ENCODE measurements at regions not wholly inside any gene's neighbourhood (a gene's known extent, or its start where the extent isn't known, plus 50 kb on each side); places are given as distances from the start of the nearest gene placed in this dataset.

DNA sequence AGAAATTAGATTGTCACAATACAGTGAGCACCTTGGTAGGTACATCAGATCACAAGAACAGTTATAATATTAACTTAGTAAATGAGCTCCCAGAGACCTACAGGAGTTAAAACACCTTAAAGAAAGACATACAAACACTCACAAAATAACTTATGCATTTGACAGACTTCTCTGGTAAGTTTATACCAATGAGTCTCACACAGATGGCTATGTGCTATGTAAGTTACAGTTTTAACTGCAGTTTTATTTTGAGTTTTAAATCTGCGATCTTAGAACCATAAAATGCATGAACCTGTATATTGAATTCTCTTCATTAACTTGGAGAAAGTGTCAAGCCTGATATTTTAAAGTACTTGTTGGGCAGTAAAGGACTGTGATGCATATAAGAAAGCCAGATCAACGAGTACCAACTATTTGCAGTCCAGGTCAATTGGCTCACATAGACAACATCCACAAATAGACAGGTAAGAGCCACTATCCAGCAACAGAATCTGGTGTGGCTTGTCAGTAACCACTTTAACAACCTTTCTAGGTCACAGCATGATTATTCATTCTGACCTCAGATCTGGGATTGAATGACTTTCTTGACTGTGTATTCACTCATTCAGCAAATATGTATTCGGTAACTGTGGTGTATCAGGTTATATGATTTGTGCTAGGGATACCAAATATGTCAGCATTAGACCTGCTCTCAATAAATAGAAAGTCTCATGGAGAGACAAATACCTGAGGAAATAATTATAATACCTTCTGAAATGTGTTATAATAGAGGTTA, 856.6 kb upstream of the MGAT4C start:
- H3K36me3 ChIP-seq, result no peaks in the 10 kb centered on the region
- TF ChIP-seq, protein P1, sequence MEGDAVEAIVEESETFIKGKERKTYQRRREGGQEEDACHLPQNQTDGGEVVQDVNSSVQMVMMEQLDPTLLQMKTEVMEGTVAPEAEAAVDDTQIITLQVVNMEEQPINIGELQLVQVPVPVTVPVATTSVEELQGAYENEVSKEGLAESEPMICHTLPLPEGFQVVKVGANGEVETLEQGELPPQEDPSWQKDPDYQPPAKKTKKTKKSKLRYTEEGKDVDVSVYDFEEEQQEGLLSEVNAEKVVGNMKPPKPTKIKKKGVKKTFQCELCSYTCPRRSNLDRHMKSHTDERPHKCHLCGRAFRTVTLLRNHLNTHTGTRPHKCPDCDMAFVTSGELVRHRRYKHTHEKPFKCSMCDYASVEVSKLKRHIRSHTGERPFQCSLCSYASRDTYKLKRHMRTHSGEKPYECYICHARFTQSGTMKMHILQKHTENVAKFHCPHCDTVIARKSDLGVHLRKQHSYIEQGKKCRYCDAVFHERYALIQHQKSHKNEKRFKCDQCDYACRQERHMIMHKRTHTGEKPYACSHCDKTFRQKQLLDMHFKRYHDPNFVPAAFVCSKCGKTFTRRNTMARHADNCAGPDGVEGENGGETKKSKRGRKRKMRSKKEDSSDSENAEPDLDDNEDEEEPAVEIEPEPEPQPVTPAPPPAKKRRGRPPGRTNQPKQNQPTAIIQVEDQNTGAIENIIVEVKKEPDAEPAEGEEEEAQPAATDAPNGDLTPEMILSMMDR (IDR thresholded peaks at IDR 0.05), result no peak
- DNase-seq, result no peak

DNA sequence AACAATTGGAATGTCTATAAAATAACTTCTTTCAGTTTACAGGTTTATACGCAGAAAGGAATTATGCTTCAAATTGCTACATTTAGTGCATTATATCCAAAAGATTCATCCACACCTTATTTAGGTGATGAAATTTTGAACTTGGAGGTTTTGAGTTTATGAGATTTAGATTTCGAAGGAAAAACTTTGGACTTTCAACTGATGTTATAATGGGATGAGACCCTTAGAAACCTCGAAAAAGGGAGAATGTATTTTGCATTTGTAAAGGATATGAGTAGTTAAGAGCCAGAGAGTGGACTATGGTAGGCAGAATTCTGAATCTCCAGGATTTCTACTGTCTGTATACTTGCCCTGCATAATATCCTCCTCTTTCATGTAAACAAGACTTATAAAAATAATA, 851.6 kb upstream of the MGAT4C start:
- DNase-seq, result no peak
- intact Hi-C loops (cut with DNase I), result no loop called here
- no peaks in the 10 kb centered on the region for H3K4me1 ChIP-seq
- H3K9ac ChIP-seq (ENCODE audit: low read depth in 2 of 2, low read length in 2 of 2), result no peak overlapping the region
- H3K27ac ChIP-seq, result no peak overlapping the region
- no peaks in the 10 kb centered on the region for H3K9me3 ChIP-seq
- H3K36me3 ChIP-seq, result no peaks in the 10 kb centered on the region
- no peak overlapping the region for H3K4me3 ChIP-seq
- TF ChIP-seq, protein P1 (IDR thresholded peaks at IDR 0.05), result no peak
- H3K27me3 ChIP-seq, result no peaks in the 10 kb centered on the region

More for the DNA sequence above, 856.6 kb upstream of the MGAT4C start:
- intact Hi-C loops (cut with DNase I), result no loop called here
- no peaks in the 10 kb centered on the region for H3K27me3 ChIP-seq
- no peak overlapping the region for H3K9ac ChIP-seq (ENCODE audit: low read depth in 2 of 2, low read length in 2 of 2)
- H3K27ac ChIP-seq, result no peak overlapping the region
- H3K4me3 ChIP-seq, result no peak overlapping the region
- H3K4me1 ChIP-seq, result no peaks in the 10 kb centered on the region
- no peaks in the 10 kb centered on the region for H3K9me3 ChIP-seq

DNA sequence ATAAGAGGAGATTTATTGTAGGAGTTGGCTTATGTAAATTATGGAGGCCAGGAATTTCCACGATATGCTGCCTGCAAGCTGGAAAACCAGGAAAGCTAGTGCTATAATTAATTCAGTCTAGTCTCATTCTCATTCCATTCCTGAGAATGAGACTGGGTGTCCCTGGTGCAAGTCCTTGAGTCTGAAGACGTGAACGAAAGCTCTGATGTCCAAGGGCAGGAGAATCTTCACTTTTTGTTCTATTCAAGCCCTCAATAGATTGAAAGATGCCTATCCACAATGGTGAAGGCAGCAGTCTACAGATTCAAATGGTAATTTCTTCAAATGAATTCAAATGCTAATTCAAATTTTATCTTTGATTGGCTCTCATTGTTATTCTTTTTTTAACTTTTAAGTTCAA, 851.1 kb upstream of the MGAT4C start:
- H3K9me3 ChIP-seq, result no peaks in the 10 kb centered on the region
- intact Hi-C loops (cut with DNase I), result no loop called here
- DNase-seq, result no peak
- H3K27me3 ChIP-seq, result no peaks in the 10 kb centered on the region
- H3K9ac ChIP-seq (ENCODE audit: low read depth in 2 of 2, low read length in 2 of 2), result no peak overlapping the region
- TF ChIP-seq, protein P1 (IDR thresholded peaks at IDR 0.05), result no peak
- no peak overlapping the region for H3K4me3 ChIP-seq
- no peaks in the 10 kb centered on the region for H3K36me3 ChIP-seq
- H3K4me1 ChIP-seq, result no peaks in the 10 kb centered on the region
- no peak overlapping the region for H3K27ac ChIP-seq

DNA sequence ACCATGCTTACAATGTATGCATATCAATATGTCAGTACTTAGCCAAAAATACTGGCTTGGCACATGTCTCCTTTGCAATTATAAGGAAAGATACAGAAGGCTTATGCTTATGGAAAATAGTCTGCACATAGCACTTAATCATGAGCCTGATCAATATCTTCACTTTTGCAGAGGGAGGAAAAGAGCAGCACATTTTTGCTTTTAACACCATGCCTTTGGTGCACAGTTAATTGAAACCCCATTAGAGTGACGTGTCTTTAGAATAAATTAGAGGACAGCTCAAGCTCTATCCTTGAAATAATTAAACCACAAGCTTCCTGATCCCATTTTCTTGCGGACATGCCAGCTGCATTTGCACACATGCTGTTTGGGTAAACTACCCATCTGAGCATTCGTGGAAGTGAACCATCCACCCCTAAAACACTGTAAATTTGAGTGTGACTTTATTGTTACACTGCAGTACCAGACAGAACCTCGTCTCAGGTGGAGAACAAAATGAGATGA, 839.9 kb upstream of the MGAT4C start:
- Histone ChIP-seq H3K36me3 (no peaks in the 10 kb centered on the region), H3K27me3 (no peaks in the 10 kb centered on the region), H3K4me3 (no peak overlapping the region), H3K9ac (ENCODE audit: low read depth in 2 of 2, low read length in 2 of 2) (no peak overlapping the region), H3K27ac (no peak overlapping the region), H3K4me1 (no peaks in the 10 kb centered on the region), H3K9me3 (no peaks in the 10 kb centered on the region)
- intact Hi-C loops (cut with DNase I), result no loop called here
- TF ChIP-seq, protein P1 (IDR thresholded peaks at IDR 0.05), result no peak
- DNase-seq, result no peak

DNA sequence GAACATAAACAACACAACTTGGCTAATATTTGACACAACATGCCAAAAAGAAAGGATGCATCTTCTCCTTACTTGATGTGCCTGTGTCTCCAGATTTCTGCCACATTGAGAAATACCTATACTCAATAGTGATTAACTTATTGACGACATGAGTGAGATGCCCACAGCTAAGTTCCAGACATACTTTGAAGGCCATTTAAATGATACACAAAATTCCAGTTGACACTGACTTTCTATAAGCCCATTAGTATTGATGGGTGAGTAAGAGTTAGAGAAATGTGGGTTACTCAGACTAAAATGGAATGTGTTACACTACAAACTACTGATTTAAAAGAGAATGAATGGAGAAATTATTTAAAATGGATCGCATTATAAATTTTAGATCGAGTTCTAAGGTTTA, 838.2 kb upstream of the MGAT4C start:
- no peak for DNase-seq
- no peak overlapping the region for H3K9ac ChIP-seq (ENCODE audit: low read depth in 2 of 2, low read length in 2 of 2)
- intact Hi-C loops (cut with DNase I), result no loop called here
- no peaks in the 10 kb centered on the region for H3K36me3 ChIP-seq
- no peaks in the 10 kb centered on the region for H3K27me3 ChIP-seq
- H3K9me3 ChIP-seq, result no peaks in the 10 kb centered on the region
- H3K4me1 ChIP-seq, result no peaks in the 10 kb centered on the region
- H3K4me3 ChIP-seq, result no peak overlapping the region
- TF ChIP-seq, protein P1 (IDR thresholded peaks at IDR 0.05), result no peak
- H3K27ac ChIP-seq, result no peak overlapping the region
